Motor neuron (in vitro differentiated cells): ENCODE measurements at regions not wholly inside any gene's neighbourhood (a gene's known extent, or its start where the extent isn't known, plus 50 kb on each side); places are given as distances from the start of the nearest gene placed in this dataset.
A peak's percentile ranks its signal among the peaks of the same experiment; 100 is the strongest.

Source experiments
- ATAC-seq, 8 experiments: fragments of 200-7000 bp; cut with Tn5 transposase; replicated peaks in 6 of 8; 2 replicates each; pipeline ENCODE4 v1.8.0; 2021; ENCODE audit warnings: mild to moderate bottlenecking in 8 of 8, moderate library complexity in 8 of 8
- H3K27ac ChIP-seq, 2 donors: fragments of 250-450 bp; sonication (Bioruptor Pico); 2 replicates each; pipeline ENCODE4 v1.9.0; 2021; ENCODE audit warnings: antibody characterized with exemption in 2 of 2, mild to moderate bottlenecking in 2 of 2, moderate library complexity in 1 of 2
- H3K4me1 ChIP-seq, 2 donors: fragments of 250-450 bp; sonication (Bioruptor Pico); replicated peaks in 1 of 2; 2 replicates each; pipeline ENCODE4 v1.6.1; 2021; ENCODE audit warnings: antibody characterized with exemption in 2 of 2, mild to moderate bottlenecking in 2 of 2, moderate library complexity in 1 of 2
- H3K4me3 ChIP-seq, 5 donors: fragments of 250-450 bp; sonication (Bioruptor Pico); 2 replicates each; pipeline ENCODE4 v1.9.0; 2021; ENCODE audit warnings: antibody characterized with exemption in 5 of 5, mild to moderate bottlenecking in 5 of 5, moderate library complexity in 4 of 5
- WGBS, 10 experiments: fragments of 450-650 bp; shearing (Covaris generic); methylation state at CpG; one replicate each; pipeline ENCODE4 v1.0.0; 2022; 5-methylcytosine and 5-hydroxymethylcytosine counted together
- in situ Hi-C, 9 experiments: fragments of 400-800 bp; cut with MboI; loops; one replicate each; pipeline ENCODE4 v1.15.0; 2021; ENCODE audit warnings: low sequenced_read_pairs in 9 of 9, low pct_unique_long_range_greater_than_20kb in 2 of 9; ENCODE audit not compliant: unreplicated experiment in 9 of 9

DNA sequence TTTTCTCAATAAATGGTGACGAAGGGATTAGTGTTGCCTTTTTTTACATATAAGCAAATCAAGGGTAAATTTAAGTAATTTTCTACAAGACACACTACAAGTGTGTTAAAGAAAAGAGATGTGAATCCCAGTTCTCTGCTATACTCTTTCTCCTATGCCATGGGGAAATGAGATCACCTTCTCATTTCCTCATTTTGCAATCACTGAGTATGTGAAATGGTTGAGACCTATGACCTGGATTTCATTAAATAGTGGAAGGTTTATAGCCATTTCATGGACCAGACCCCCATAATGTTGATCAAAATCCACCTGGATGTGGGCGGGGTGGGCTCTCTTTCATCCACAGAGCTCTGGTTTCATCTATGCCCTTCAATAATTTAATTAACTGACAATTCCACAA is 66.9 kb upstream of the SLIT3 start:
- H3K4me1 ChIP-seq: no peaks in the 10 kb centered on the region
- no peak for ATAC-seq
- H3K27ac ChIP-seq: no peak overlapping the region
- H3K4me3 ChIP-seq: no peak overlapping the region
- WGBS, 10 experiments: 18 to 100% (median 74%) methylated on average over 1 to 2 of the region's 2 CpGs
- in situ Hi-C loops: no loop called here

DNA sequence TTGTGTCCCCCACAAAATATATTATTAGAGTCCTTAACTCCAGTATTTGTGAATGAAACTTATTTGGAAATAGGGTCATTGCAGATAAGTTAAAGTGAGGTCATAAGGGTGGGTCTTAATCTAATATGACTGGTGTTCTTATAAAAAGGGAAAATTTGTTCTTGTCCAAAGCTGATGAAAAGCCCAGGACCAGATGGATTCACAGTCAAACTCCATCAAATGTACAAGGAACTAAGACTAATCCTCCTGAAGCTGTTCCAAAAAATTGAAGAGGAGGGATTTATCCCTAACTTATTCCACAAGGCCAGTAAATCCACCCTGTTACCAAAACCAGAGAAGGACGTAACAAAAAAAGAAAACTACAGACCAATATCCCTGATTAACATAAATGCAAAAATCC is 56.4 kb upstream of the SLIT3 start:
- Histone ChIP-seq H3K27ac (no peak overlapping the region), H3K4me3 (no peak overlapping the region), H3K4me1 (no peaks in the 10 kb centered on the region)
- 56 to 100% (median 76%) methylated on average over 1 of the region's 1 CpG; no CpG with 5 or more reads in 4 of the 10 experiments for WGBS, 10 experiments
- in situ Hi-C loops: no loop called here
- ATAC-seq: no peak

DNA sequence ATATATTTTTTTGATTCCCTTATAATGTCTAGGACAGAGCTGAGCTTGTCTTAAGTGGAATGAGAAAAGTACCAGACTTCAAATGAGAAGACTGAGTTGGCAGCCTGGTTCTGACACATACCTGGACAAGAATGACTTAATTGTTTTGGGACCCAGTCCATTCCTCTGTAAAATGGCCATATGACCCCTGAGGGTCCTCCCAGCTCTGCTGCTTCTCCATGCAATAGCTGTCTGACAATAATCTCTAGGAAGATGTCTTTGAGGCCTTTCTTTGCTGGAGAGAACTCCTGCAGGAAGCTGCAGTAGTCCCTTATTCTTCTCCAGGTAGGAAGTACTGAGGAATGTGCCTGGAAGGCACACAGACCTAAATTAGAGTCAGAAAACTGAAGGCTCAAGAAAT is 55.9 kb upstream of the SLIT3 start:
- H3K4me1 ChIP-seq: no peaks in the 10 kb centered on the region
- in situ Hi-C loops: no loop called here
- H3K4me3 ChIP-seq: no peak overlapping the region
- ATAC-seq: no peak
- H3K27ac ChIP-seq: no peak overlapping the region

DNA sequence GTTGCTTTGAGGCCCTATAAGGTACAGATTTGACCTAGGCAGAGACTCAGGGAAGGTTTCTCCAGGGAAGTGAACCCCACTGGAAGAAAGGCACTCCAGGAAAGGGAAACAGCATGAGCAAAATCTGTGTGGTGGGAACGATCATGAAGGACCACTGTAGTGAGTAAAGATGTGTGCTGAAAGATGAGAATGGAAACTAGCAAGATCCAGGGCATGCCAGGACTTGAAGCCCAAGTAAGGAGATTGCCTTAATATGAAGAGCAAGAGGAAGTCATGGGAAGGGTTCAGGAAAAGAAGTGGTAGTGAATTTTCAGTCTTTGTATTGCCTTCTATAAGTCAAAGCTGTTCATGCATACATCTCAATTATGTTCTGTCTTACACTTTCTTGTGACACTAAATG is 55.2 kb upstream of the SLIT3 start:
- in situ Hi-C loops: no loop called here
- Histone ChIP-seq H3K4me3 (no peak overlapping the region), H3K4me1 (no peaks in the 10 kb centered on the region), H3K27ac (no peak overlapping the region)
- 88 to 100% methylated on average over 1 of the region's 1 CpG; no CpG with 5 or more reads in 8 of the 10 experiments for WGBS, 10 experiments
- ATAC-seq: no peak

DNA sequence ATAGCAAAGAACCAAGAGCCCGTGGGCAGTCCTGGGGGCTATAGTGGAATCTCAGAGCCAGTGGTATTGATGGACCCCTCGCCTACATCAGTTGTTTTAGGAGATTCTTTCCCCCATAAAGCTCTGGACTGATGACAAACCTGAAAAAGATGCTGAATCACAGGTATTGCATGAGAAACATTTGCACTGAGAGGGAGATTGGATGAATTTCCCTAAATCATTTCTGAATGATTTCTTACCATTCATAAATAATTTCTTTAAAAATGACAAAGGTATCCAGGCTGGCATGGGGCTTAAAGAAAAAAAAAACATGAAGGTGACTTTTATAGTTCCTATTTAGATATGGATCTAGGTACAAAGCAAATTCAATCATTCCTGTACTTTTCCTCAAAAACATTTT is 54.0 kb upstream of the SLIT3 start:
- in situ Hi-C loops: no loop called here
- 31 to 91% (median 77%) methylated on average over 1 to 2 of the region's 2 CpGs; no CpG with 5 or more reads in 1 of the 10 experiments for WGBS, 10 experiments
- Histone ChIP-seq H3K4me1 (no peaks in the 10 kb centered on the region), H3K4me3 (no peak overlapping the region), H3K27ac (no peak overlapping the region)
- no peak for ATAC-seq

DNA sequence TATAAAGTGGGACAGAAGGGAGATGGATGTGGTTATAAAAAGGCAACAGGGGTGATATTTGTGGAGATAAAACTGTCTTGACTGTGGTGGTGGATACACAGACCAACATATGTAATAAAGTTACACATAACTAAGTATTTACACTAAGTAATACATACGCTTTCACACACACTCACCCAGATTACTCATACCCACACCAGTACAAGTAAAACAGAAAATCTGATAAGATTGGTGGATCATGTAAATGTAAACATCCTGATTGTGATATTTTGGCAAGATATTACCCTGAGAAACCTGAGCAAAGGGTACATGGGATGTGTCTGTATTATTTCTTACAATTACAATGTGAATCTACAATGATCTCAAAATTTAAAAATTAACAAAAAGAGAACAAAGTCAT is 53.3 kb upstream of the SLIT3 start:
- ATAC-seq: no peak
- WGBS, 10 experiments: 14 to 100% (median 83%) methylated on average over 1 of the region's 1 CpG; no CpG with 5 or more reads in 3 of the 10 experiments
- no peaks in the 10 kb centered on the region for H3K4me1 ChIP-seq
- no peak overlapping the region for H3K27ac ChIP-seq
- H3K4me3 ChIP-seq: no peak overlapping the region
- in situ Hi-C loops: no loop called here

DNA sequence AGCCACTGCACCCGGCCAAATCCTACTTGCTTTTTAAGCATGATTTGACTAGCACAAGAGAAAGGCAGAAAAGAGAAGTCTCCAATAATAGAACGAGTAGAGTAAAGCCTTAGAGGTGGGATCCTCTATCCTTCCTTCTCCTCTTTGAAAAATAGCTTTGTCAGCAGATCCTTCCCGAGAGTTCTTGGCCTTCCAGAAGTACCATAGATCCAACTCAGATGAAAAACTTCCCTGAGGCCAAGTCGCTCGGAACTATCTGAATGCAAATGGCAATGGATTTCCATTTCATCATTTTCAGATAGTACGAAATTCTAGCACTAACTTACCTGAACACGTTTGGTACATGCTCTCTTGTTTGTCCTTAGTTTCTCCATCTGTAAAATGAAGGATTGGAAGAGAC is 52.0 kb upstream of the SLIT3 start:
- no peak for ATAC-seq
- WGBS, 10 experiments: 40 to 94% (median 82%) methylated on average over 1 to 7 of the region's 7 CpGs; no CpG with 5 or more reads in 1 of the 10 experiments
- H3K4me3 ChIP-seq: no peak overlapping the region
- in situ Hi-C loops: no loop called here
- H3K4me1 ChIP-seq: no peaks in the 10 kb centered on the region
- no peak overlapping the region for H3K27ac ChIP-seq

DNA sequence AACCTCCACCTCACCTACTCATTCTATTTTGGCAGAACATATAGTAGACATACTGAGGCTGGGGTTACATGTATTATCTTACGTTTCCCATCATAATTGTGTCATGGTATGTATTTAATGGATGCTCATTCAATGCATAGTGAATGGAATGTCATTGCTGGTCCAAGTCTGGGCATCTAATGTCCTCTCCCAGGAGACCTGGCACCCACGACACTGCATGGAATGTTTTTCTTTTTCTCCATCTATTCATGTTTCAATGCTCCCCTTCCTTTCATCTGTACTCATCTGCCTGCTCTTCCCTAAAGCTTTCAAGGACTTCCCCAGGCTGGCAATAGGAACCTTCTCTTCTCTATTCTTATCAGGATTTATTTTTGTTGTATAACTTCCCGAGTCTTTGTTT is 50.8 kb upstream of the SLIT3 start:
- Histone ChIP-seq H3K27ac (no peak overlapping the region), H3K4me3 (no peak overlapping the region), H3K4me1 (no peaks in the 10 kb centered on the region)
- ATAC-seq: peak in 1 of 8 experiments; percentile 27
- in situ Hi-C loops: no loop called here
- 29 to 100% (median 83%) methylated on average over 1 to 3 of the region's 3 CpGs for WGBS, 10 experiments

DNA sequence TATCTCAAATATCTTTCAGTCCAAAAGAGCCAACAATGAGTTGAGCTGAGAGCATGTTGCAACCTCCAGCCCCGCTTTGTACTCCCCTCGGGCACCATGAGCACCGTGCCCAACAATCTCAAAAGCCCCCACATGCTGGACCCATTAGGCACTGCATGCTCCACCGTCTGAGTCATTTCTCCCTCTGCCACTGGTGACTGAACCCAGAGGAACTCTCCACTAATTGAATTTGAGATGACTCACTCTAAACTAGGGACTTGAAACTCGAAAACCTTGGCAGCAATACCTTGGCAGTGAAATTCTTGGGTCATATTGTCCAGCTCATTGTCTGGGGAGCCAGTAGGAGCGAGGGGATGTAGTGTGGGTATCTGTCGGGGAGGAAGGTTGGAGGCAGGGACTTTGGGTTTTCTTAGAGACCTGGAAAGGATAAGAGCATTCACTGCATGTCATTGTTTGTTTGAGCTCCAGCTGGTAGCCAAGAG is 49.9 kb upstream of the SLIT3 start:
- no peak overlapping the region for H3K4me3 ChIP-seq
- H3K27ac ChIP-seq: no peak overlapping the region
- WGBS, 10 experiments: 0 to 82% (median 40%) methylated on average over 1 to 7 of the region's 7 CpGs; no CpG with 5 or more reads in 1 of the 10 experiments
- H3K4me1 ChIP-seq: no peaks in the 10 kb centered on the region
- peak in 6 of 8 experiments; percentile 22 to 100 (median 64) for ATAC-seq
- in situ Hi-C loops: no loop called here
